GM12878 (cell line): ENCODE measurements at regions not wholly inside any gene's neighbourhood (a gene's known extent, or its start where the extent isn't known, plus 50 kb on each side); places are given as distances from the start of the nearest gene placed in this dataset.

Experiments
- ATAC-seq: fragments of 200-7000 bp; cut with Tn5 transposase; 3 replicates; pipeline ENCODE4 v1.9.1; 2020; ENCODE audit warnings: mild to moderate bottlenecking, moderate library complexity
- BruUV-seq: library from RNA; stranded (reverse); fragments of 400-500 nt; replicated peaks from 2 replicates; lab custom pipeline; 2021; lab: Mats Ljungman, UMichigan
- CTCF ChIA-PET: fragments of 300-600 bp; sonication (Branson Sonifier 250); formaldehyde crosslinking; extraction: SDS; loops from one replicate; lab custom pipeline; 2021; ENCODE audit warnings: inconsistent platforms; lab: Yijun Ruan, JAX
- POLR2A ChIA-PET: fragments of 350-600 bp; formaldehyde crosslinking; extraction: SDS; loops from one replicate; lab custom pipeline; 2021; ENCODE audit warnings: inconsistent platforms; lab: Charles Lee
- RAD21 ChIA-PET: fragments of 300-600 bp; sonication (Branson Sonifier 250); formaldehyde crosslinking; loops from one replicate; lab custom pipeline; 2023; ENCODE audit warnings: antibody characterized with exemption; ENCODE audit not compliant: unreplicated experiment; lab: Charles Lee
- SMC1A ChIA-PET: fragments of 300-600 bp; sonication (Branson Sonifier 250); formaldehyde crosslinking; loops from one replicate; lab custom pipeline; 2023; ENCODE audit not compliant: unreplicated experiment, uncharacterized antibody; lab: Charles Lee
- DNase-seq: peaks from one replicate; pipeline ENCODE4 v3.0.0-alpha.2; 2011; ENCODE audit warnings: low read depth, low spot score
- FAIRE-seq: peaks from 3 replicates; lab custom pipeline; 2011; peaks lifted over from hg19 to GRCh38; lab: Jason Lieb, UNC
- H2AFZ ChIP-seq: 2 replicates; pipeline ENCODE4 v1.6.0; 2011; ENCODE audit warnings: low read depth, low read length, control low read depth; ENCODE audit not compliant: control insufficient read depth
- H3K27ac ChIP-seq: 2 replicates; pipeline ENCODE4 v1.5.1; 2011; ENCODE audit warnings: control low read depth; ENCODE audit not compliant: control insufficient read depth, insufficient read depth
- H3K27me3 ChIP-seq, 2 experiments: replicated peaks in 1 of 2; 2 replicates each; pipeline versions ENCODE4 v1.6.0 to v1.6.1; 2011; ENCODE audit warnings: low read length in 1 of 2; ENCODE audit not compliant: control insufficient read depth in 2 of 2, insufficient read depth in 2 of 2
- H3K36me3 ChIP-seq, 2 experiments: 2 replicates each; pipeline ENCODE4 v1.5.1; 2011; ENCODE audit warnings: low read length in 1 of 2; ENCODE audit not compliant: control insufficient read depth in 2 of 2, insufficient read depth in 2 of 2
- H3K4me1 ChIP-seq: 2 replicates; pipeline ENCODE4 v1.6.1; 2011; ENCODE audit warnings: mild to moderate bottlenecking, low read length, moderate library complexity, mixed read lengths; ENCODE audit not compliant: control insufficient read depth, insufficient read depth
- H3K4me2 ChIP-seq: 2 replicates; pipeline ENCODE4 v1.6.0; 2011; ENCODE audit warnings: control low read depth; ENCODE audit not compliant: control insufficient read depth, insufficient read depth
- H3K4me3 ChIP-seq: fragments of 200-600 bp; sonication (generic); 2 replicates; pipeline ENCODE4 v1.5.1; 2016
- H3K79me2 ChIP-seq: 2 replicates; pipeline ENCODE4 v1.6.0; 2011; ENCODE audit warnings: low read length; ENCODE audit not compliant: control insufficient read depth, insufficient read depth
- H3K9ac ChIP-seq: 2 replicates; pipeline ENCODE4 v1.8.0; 2011; ENCODE audit warnings: low read length, control low read depth, mixed read lengths; ENCODE audit not compliant: control insufficient read depth, insufficient read depth
- H3K9me3 ChIP-seq: replicated peaks from 3 replicates; pipeline ENCODE4 v1.5.1; 2011; ENCODE audit warnings: mild to moderate bottlenecking, low read length; ENCODE audit not compliant: control insufficient read depth, insufficient read depth
- H4K20me1 ChIP-seq: 2 replicates; pipeline ENCODE4 v1.6.0; 2011; ENCODE audit not compliant: control insufficient read depth, insufficient read depth
- BACH1 ChIP-seq: fragments of 450-650 bp; IDR thresholded peaks from 2 replicates; pipeline ENCODE4 v1.6.1; 2017; ENCODE audit warnings: mild to moderate bottlenecking, borderline replicate concordance
- BCL11A ChIP-seq: IDR thresholded peaks from 2 replicates; pipeline ENCODE4 v1.6.1; 2011; ENCODE audit warnings: low read depth, low read length
- CBX5 ChIP-seq: sonication (generic); IDR thresholded peaks from 2 replicates; pipeline ENCODE4 v1.6.1; 2016; ENCODE audit warnings: low read depth, moderate library complexity, mild to moderate bottlenecking, inconsistent platforms
- CHD4 ChIP-seq: fragments of 200-600 bp; sonication (generic); IDR thresholded peaks from 2 replicates; pipeline ENCODE4 v1.6.1; 2016; ENCODE audit warnings: mild to moderate bottlenecking
- DPF2 ChIP-seq: fragments of 450-650 bp; IDR thresholded peaks from 2 replicates; pipeline ENCODE4 v1.6.1; 2017; ENCODE audit warnings: mild to moderate bottlenecking
- HDAC6 ChIP-seq: fragments of 200-600 bp; sonication (generic); IDR thresholded peaks from one replicate; pipeline ENCODE4 v1.8.0; 2017; ENCODE audit warnings: antibody characterized with exemption; ENCODE audit not compliant: unreplicated experiment
- HDGF ChIP-seq: fragments of 450-650 bp; IDR thresholded peaks from 2 replicates; pipeline ENCODE4 v1.6.1; 2016; ENCODE audit warnings: antibody characterized with exemption
- LARP7 ChIP-seq: fragments of 450-650 bp; IDR thresholded peaks from 2 replicates; pipeline ENCODE4 v1.6.1; 2017; ENCODE audit warnings: mild to moderate bottlenecking
- MTA2 ChIP-seq: fragments of 450-650 bp; IDR thresholded peaks from 2 replicates; pipeline ENCODE4 v1.6.1; 2016; ENCODE audit warnings: low read depth, mild to moderate bottlenecking, moderate library complexity
- POLR2A ChIP-seq: IDR thresholded peaks from 2 replicates; pipeline ENCODE4 v1.6.1; 2011; ENCODE audit warnings: low read depth, mild to moderate bottlenecking, low read length
- RCOR1 ChIP-seq: conservative IDR thresholded peaks from 2 replicates; pipeline ENCODE4 v1.6.1; 2012; ENCODE audit warnings: low read depth, low read length, improper control_type of control experiment
- SP1 ChIP-seq: IDR thresholded peaks from one replicate; pipeline ENCODE4 v1.6.1; 2011; ENCODE audit warnings: low read depth, low read length
- SREBF1 ChIP-seq: IDR thresholded peaks from 2 replicates; pipeline ENCODE4 v1.6.1; 2012; ENCODE audit warnings: mild to moderate bottlenecking, low read length
- TBL1XR1 ChIP-seq: IDR thresholded peaks from 2 replicates; pipeline ENCODE4 v1.6.1; 2012; ENCODE audit warnings: low read depth, low read length, improper control_type of control experiment
- TCF3 ChIP-seq: IDR thresholded peaks from 2 replicates; pipeline ENCODE4 v1.6.1; 2012; ENCODE audit warnings: low read depth, mild to moderate bottlenecking, low read length, borderline replicate concordance; ENCODE audit not compliant: insufficient read depth
- ZNF592 ChIP-seq: fragments of 450-650 bp; IDR thresholded peaks from 2 replicates; pipeline ENCODE4 v1.6.1; 2017; ENCODE audit warnings: mild to moderate bottlenecking, moderate library complexity
- ZNF622 ChIP-seq: fragments of 450-650 bp; IDR thresholded peaks from 2 replicates; pipeline ENCODE4 v1.6.1; 2017; ENCODE audit warnings: mild to moderate bottlenecking, inconsistent platforms
- WGBS: methylation state at CpG from one replicate; pipeline ENCODE4 v1.1.6; 2016; ENCODE audit warnings: low lambda C conversion rate; ENCODE audit not compliant: insufficient replicate concordance, insufficient coverage; ENCODE audit errors: missing lambda C conversion rate; 5-methylcytosine and 5-hydroxymethylcytosine counted together
- in situ Hi-C: fragments of 300-500 bp; cut with MboI; formaldehyde crosslinking; loops from 9 replicates; pipeline ENCODE4 v1.14.3; 2018; ENCODE audit warnings: mixed read lengths
- intact Hi-C: fragments of 100-400 bp; cut with micrococcal nuclease; formaldehyde crosslinking; loops from one replicate; pipeline ENCODE4 v1.14.2; 2022; ENCODE audit not compliant: unreplicated experiment

GRCh38 chr14:41489315-41489972 is 117.2 kb upstream of the LRFN5 start (continued):
- no peak for TF ChIP-seq CHD4
- TF ChIP-seq HDGF: no peak
- no peak for TF ChIP-seq RCOR1

- SMC1A ChIA-PET: no interaction called here
- POLR2A ChIA-PET: no interaction called here
- intact Hi-C loops: no loop called here
- H3K27ac ChIP-seq: no peak overlapping the region
- H3K4me3 ChIP-seq: no peak overlapping the region
- no peak overlapping the region for H3K9ac ChIP-seq
- H3K4me2 ChIP-seq: no peak overlapping the region
- H3K36me3 ChIP-seq: no peaks in the 10 kb centered on the region
- BruUV-seq: no TSS peak
- ATAC-seq (no peak), DNase-seq (no peak), FAIRE-seq (no peak)
- RAD21 ChIA-PET: no interaction called here
- no peaks in the 10 kb centered on the region for H3K79me2 ChIP-seq
- CTCF ChIA-PET: no interaction called here
- TF ChIP-seq ZNF622 (no peak), TCF3 (no peak), BACH1 (no peak), MTA2 (no peak), ZNF592 (no peak), DPF2 (no peak), CBX5 (no peak), LARP7 (no peak), SP1 (no peak), BCL11A (no peak), HDAC6 (no peak), TBL1XR1 (no peak), POLR2A (no peak), SREBF1 (no peak)
- WGBS: 0% methylated on average over 1 of the region's 1 CpG
- H4K20me1 ChIP-seq: no peaks in the 10 kb centered on the region
- no peak overlapping the region for H2AFZ ChIP-seq
- no peaks in the 10 kb centered on the region for H3K27me3 ChIP-seq
- in situ Hi-C loops: no loop called here
- no peaks in the 10 kb centered on the region for H3K9me3 ChIP-seq
- no peaks in the 10 kb centered on the region for H3K4me1 ChIP-seq
Measured at GRCh38 chr14:41488401-41488800, 118.3 kb upstream of the LRFN5 start.
